ENCODE measurements at regions not wholly inside any gene's neighbourhood (a gene's known extent, or its start where the extent isn't known, plus 50 kb on each side); places are given as distances from the start of the nearest gene placed in this dataset.

GRCh38 chr2:217689053-217689452 is 313.7 kb downstream of the TNS1 start:
- no peak for DNase-seq (ENCODE audit: low spot score)

- DNase-seq (ENCODE audit: low spot score), result no peak
These were observed 314.3 kb downstream of the TNS1 start for GRCh38 chr2:217688494-217688893.

GRCh38 chr2:217687771-217688170 is 315.0 kb downstream of the TNS1 start:
- DNase-seq (ENCODE audit: low spot score), result no peak

GRCh38 chr2:217685255-217685605 is 317.6 kb downstream of the TNS1 start:
- DNase-seq (ENCODE audit: low spot score), result no peak

GRCh38 chr2:217684431-217685254 is 318.2 kb downstream of the TNS1 start:
- no peak for DNase-seq (ENCODE audit: low spot score)

- no peak for DNase-seq (ENCODE audit: low spot score)
These were observed 319.5 kb downstream of the TNS1 start for GRCh38 chr2:217683106-217683870.

GRCh38 chr2:217681791-217682190 is 321.0 kb downstream of the TNS1 start:
- no peak for DNase-seq (ENCODE audit: low spot score)

GRCh38 chr2:217680381-217680780 is 322.4 kb downstream of the TNS1 start:
- DNase-seq (ENCODE audit: low spot score), result no peak

- DNase-seq (ENCODE audit: low spot score), result no peak
These were observed 329.2 kb downstream of the TNS1 start for GRCh38 chr2:217673627-217674026.

- no peak for DNase-seq (ENCODE audit: low spot score)
These were observed 330.3 kb downstream of the TNS1 start for GRCh38 chr2:217672472-217672871.

GRCh38 chr2:217671871-217672270 is 330.9 kb downstream of the TNS1 start:
- no peak for DNase-seq (ENCODE audit: low spot score)

- no peak for DNase-seq (ENCODE audit: low spot score)
These were observed 331.7 kb downstream of the TNS1 start for GRCh38 chr2:217671075-217671474.

- DNase-seq (ENCODE audit: low spot score), result no peak
These were observed 333.0 kb downstream of the TNS1 start for GRCh38 chr2:217669831-217670230.

GRCh38 chr2:217667512-217667911 is 335.3 kb downstream of the TNS1 start:
- no peak for DNase-seq (ENCODE audit: low spot score)

- DNase-seq (ENCODE audit: low spot score), result no peak
These were observed 335.8 kb downstream of the TNS1 start for GRCh38 chr2:217667035-217667434.

GRCh38 chr2:217666338-217666737 is 336.5 kb downstream of the TNS1 start:
- DNase-seq (ENCODE audit: low spot score), result no peak

GRCh38 chr2:217664761-217665160 is 338.0 kb downstream of the TNS1 start:
- no peak for DNase-seq (ENCODE audit: low spot score)

GRCh38 chr2:217662984-217663602 is 339.7 kb downstream of the TNS1 start:
- no peak for DNase-seq (ENCODE audit: low spot score)

- no peak for DNase-seq (ENCODE audit: low spot score)
These were observed 341.4 kb downstream of the TNS1 start for GRCh38 chr2:217661378-217661777.

GRCh38 chr2:217660423-217660822 is 342.4 kb downstream of the TNS1 start:
- no peak for DNase-seq (ENCODE audit: low spot score)

- no peak for DNase-seq (ENCODE audit: low spot score)
These were observed 344.0 kb downstream of the TNS1 start for GRCh38 chr2:217658806-217659205.

GRCh38 chr2:217657252-217657651 is 345.5 kb downstream of the TNS1 start:
- DNase-seq (ENCODE audit: low spot score), result no peak

- DNase-seq (ENCODE audit: low spot score), result no peak
These were observed 346.5 kb downstream of the TNS1 start for GRCh38 chr2:217656316-217656715.

Measured in hematopoietic multipotent progenitor cell treated with erythropoietin and hydrocortisone succinate and interleukin-3 and kit ligand, for 17 days (in vitro differentiated cells).